ENCODE measurements at regions not wholly inside any gene's neighbourhood (a gene's known extent, or its start where the extent isn't known, plus 50 kb on each side); places are given as distances from the start of the nearest gene placed in this dataset.

DNA sequence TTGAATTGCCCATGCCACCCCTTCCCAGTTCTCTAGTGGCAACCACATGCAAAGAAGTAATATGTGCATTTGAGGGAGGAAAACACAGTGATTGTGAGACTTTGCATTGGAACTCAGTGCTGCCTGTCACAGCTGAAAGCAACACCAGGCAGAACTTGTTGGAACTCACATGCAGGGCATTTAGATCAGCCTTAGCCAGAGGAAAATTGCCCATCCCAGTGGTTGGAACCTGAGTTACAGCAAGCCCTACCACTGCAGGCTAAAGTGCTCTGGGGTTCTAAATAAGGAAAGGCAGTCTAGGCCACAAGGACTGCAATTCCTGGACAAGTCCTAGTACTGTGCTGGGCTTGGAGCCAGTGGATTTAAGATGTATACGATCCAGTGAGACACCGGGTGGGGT is 245.3 kb upstream of the UFL1 start:
- 81 to 94% methylated on average over 2 of the region's 2 CpGs for WGBS, 2 donors
- no peaks in the 10 kb centered on the region for H3K9me3 ChIP-seq
- no peak overlapping the region for H3K27ac ChIP-seq
- no peak for DNase-seq
- H3K27me3 ChIP-seq, result no peaks in the 10 kb centered on the region
- no peak overlapping the region for H3K4me3 ChIP-seq
- intact Hi-C loops (cut with DNase I; ENCODE audit: low total_unique reads), result no loop called here
- no peaks in the 10 kb centered on the region for H3K36me3 ChIP-seq (ENCODE audit: low read depth, missing control alignments)
- TF ChIP-seq, protein P1, sequence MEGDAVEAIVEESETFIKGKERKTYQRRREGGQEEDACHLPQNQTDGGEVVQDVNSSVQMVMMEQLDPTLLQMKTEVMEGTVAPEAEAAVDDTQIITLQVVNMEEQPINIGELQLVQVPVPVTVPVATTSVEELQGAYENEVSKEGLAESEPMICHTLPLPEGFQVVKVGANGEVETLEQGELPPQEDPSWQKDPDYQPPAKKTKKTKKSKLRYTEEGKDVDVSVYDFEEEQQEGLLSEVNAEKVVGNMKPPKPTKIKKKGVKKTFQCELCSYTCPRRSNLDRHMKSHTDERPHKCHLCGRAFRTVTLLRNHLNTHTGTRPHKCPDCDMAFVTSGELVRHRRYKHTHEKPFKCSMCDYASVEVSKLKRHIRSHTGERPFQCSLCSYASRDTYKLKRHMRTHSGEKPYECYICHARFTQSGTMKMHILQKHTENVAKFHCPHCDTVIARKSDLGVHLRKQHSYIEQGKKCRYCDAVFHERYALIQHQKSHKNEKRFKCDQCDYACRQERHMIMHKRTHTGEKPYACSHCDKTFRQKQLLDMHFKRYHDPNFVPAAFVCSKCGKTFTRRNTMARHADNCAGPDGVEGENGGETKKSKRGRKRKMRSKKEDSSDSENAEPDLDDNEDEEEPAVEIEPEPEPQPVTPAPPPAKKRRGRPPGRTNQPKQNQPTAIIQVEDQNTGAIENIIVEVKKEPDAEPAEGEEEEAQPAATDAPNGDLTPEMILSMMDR (IDR thresholded peaks at IDR 0.05), result no peak
- H3K4me1 ChIP-seq, result no peaks in the 10 kb centered on the region

DNA sequence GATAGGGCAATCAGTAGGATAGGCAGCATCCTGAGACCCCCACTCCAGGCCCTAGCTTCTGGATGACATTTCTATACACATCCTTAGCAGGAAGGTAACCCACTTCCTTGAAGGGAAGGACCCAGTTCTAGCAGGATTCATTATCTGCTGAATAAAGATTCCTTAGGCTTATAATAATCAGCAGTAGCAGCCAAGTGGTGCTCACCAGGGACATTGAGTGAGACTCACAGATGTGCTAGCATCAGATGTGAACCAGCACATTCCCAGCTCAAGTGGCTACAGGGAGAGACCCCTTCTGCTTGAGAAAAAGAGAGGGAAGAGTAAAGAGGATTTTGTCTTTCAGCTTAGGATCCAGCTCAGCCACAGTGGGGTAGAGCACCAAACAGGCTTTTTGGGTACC is 244.8 kb upstream of the UFL1 start:
- intact Hi-C loops (cut with DNase I; ENCODE audit: low total_unique reads), result no loop called here
- no peak for DNase-seq
- Histone ChIP-seq H3K27ac (no peak overlapping the region), H3K4me1 (no peaks in the 10 kb centered on the region), H3K4me3 (no peak overlapping the region), H3K36me3 (ENCODE audit: low read depth, missing control alignments) (no peaks in the 10 kb centered on the region), H3K27me3 (no peaks in the 10 kb centered on the region), H3K9me3 (no peaks in the 10 kb centered on the region)
- TF ChIP-seq, protein P1 (IDR thresholded peaks at IDR 0.05), result no peak
- no peak for TF ChIP-seq POLR2A (IDR thresholded peaks at IDR 0.05)

DNA sequence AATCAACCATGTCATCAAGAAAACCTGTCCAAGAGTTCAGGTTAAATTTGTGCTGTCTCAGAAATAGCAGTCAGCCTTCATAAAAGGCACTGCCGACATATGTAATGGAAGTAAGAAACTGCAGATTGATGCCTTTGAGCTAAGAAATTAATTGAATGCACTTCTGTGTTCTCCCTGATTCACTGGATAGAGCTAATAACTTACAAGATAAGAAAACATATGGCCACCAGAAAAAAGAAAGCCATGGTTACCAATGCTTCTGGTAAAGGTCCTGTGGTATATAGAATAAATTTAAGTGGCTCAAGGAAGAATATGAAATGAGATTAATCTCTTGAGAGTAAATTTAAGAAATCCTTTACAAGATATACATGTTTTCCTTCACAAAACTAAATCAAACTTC is 242.5 kb upstream of the UFL1 start:
- Histone ChIP-seq H3K27ac (no peak overlapping the region), H3K27me3 (no peaks in the 10 kb centered on the region), H3K9me3 (no peaks in the 10 kb centered on the region), H3K4me1 (no peaks in the 10 kb centered on the region), H3K4me3 (no peak overlapping the region), H3K36me3 (ENCODE audit: low read depth, missing control alignments) (no peaks in the 10 kb centered on the region)
- intact Hi-C loops (cut with DNase I; ENCODE audit: low total_unique reads), result no loop called here
- WGBS, 2 donors, result 81 to 93% methylated on average over 1 of the region's 1 CpG
- no peak for DNase-seq
- TF ChIP-seq POLR2A (IDR thresholded peaks at IDR 0.05), result no peak
- TF ChIP-seq, protein P1 (IDR thresholded peaks at IDR 0.05), result no peak

DNA sequence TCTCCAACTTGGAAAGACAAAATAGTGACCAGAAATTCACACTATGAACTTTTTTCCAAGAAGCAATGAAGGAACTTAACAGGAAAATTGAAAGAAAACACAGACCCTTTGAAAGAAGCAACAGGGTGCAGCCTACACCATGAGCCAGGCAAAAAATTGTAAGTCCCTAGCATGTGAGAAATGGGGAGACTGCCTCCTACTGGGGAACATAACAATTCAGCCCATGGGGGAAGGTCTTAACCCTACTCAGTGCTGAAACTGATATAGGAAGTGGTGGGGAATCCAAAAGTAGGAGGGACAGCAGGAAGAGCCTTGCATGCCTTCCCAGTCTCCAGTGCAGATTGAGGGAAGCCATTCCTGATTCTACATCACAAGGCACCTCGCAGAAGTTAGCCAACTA is 235.1 kb upstream of the UFL1 start:
- intact Hi-C loops (cut with DNase I; ENCODE audit: low total_unique reads), result no loop called here
- Histone ChIP-seq H3K4me3 (no peak overlapping the region), H3K4me1 (no peaks in the 10 kb centered on the region), H3K27me3 (no peaks in the 10 kb centered on the region), H3K27ac (no peak overlapping the region), H3K36me3 (ENCODE audit: low read depth, missing control alignments) (no peaks in the 10 kb centered on the region), H3K9me3 (no peaks in the 10 kb centered on the region)
- TF ChIP-seq, protein P1 (IDR thresholded peaks at IDR 0.05), result no peak
- TF ChIP-seq POLR2A (IDR thresholded peaks at IDR 0.05), result no peak
- no peak for DNase-seq
- WGBS, 2 donors, result 86 to 88% methylated on average over 1 of the region's 1 CpG

DNA sequence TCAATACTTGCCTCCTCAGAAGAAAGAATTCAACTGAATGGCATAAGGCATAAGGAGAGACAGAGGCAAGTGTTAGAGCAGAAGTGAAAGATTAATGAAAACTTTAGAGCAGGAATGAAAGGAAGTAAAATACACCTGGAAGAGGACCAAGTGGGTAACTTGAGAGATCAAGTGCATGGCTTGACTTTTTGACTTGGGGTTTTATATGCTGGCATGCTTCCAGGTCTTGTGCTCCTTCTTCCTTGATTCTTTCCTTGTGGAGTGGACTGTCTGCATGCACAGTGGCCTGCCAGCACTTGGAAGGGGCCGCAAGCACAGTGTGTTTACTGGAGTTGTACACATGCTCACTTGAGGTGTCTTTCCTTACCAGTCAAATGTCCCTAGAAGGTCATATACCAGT is 222.1 kb upstream of the UFL1 start:
- no peaks in the 10 kb centered on the region for H3K36me3 ChIP-seq (ENCODE audit: low read depth, missing control alignments)
- WGBS, 2 donors, result 86 to 100% methylated on average over 1 of the region's 1 CpG
- no peak for TF ChIP-seq POLR2A (IDR thresholded peaks at IDR 0.05)
- TF ChIP-seq, protein P1 (IDR thresholded peaks at IDR 0.05), result no peak
- no peak overlapping the region for H3K27ac ChIP-seq
- H3K27me3 ChIP-seq, result no peaks in the 10 kb centered on the region
- no peak for DNase-seq
- no peaks in the 10 kb centered on the region for H3K9me3 ChIP-seq
- H3K4me3 ChIP-seq, result no peak overlapping the region
- no peaks in the 10 kb centered on the region for H3K4me1 ChIP-seq
- intact Hi-C loops (cut with DNase I; ENCODE audit: low total_unique reads), result no loop called here

All from testis (tissue), 2 donors.